Adipocyte (in vitro differentiated cells): ENCODE measurements at regions not wholly inside any gene's neighbourhood (a gene's known extent, or its start where the extent isn't known, plus 50 kb on each side); places are given as distances from the start of the nearest gene placed in this dataset.
A peak's percentile ranks its signal among the peaks of the same experiment; 100 is the strongest.

Experiments
- DNase-seq: peaks from one replicate; pipeline ENCODE4 v3.0.0-alpha.2; 2015; ENCODE audit warnings: low read depth
- H3K27me3 ChIP-seq: replicated peaks from 2 replicates; pipeline ENCODE4 v1.7.0; 2013; ENCODE audit warnings: mild to moderate bottlenecking, low read length, moderate library complexity; ENCODE audit not compliant: control insufficient read depth, insufficient read depth
- H3K36me3 ChIP-seq: 2 replicates; pipeline ENCODE4 v1.7.0; 2013; ENCODE audit warnings: low read length, mild to moderate bottlenecking, moderate library complexity; ENCODE audit not compliant: control insufficient read depth, insufficient read depth, severe bottlenecking
- H3K4me1 ChIP-seq: 2 replicates; pipeline ENCODE4 v1.7.0; 2013; ENCODE audit warnings: mild to moderate bottlenecking, low read length, moderate library complexity; ENCODE audit not compliant: control insufficient read depth, insufficient read depth
- H3K4me3 ChIP-seq: 2 replicates; pipeline ENCODE4 v1.7.0; 2013; ENCODE audit warnings: mild to moderate bottlenecking, low read length, moderate library complexity
- H3K9ac ChIP-seq: 2 replicates; pipeline ENCODE4 v1.7.0; 2013; ENCODE audit warnings: mild to moderate bottlenecking, low read length, moderate library complexity
- H3K9me3 ChIP-seq: 2 replicates; pipeline ENCODE4 v1.7.0; 2013; ENCODE audit warnings: mild to moderate bottlenecking, low read length, moderate library complexity; ENCODE audit not compliant: control insufficient read depth

DNA sequence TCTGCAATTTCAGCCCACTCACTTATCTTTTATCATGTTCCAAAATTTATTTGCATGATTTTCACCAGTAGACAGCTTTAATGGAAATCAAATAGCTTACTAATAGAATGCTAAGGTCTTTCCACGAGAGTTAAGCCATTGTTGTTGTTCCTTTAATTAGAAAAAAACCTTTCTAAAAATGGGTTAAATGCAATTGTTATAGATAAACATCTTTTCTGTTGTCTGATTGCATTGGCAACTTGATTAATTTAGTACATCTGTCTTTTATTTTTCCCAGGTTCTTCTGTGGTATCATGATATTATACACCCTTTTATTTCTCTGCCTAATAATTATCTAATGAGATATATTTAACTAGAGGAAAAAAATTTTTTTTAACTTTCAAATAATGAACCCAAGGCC, 487.6 kb upstream of the MBL2 start:
- Histone ChIP-seq H3K9ac (no peak overlapping the region), H3K9me3 (no peaks in the 10 kb centered on the region), H3K36me3 (no peaks in the 10 kb centered on the region), H3K4me3 (no peak overlapping the region), H3K4me1 (no peaks in the 10 kb centered on the region), H3K27me3 (no peaks in the 10 kb centered on the region)
- DNase-seq, result no peak

DNA sequence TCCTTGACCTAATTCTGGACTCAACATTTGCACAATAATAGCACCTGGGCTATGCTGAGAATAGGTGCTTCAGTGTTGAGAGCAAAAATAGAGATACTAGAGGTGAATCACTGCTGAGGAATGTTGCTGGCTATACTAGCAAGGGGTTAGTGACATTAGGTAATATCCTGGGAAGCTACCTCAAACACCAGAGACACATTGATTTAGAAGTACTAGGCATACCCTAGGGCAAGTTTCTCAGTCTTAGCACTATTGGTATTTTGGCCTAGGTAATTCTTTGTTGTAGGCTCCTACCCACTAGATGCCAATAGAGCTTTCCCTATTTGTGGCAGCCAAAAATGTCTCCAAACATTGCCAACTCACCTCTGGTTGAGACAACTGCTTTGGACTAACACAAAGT, 484.0 kb upstream of the MBL2 start:
- no peak overlapping the region for H3K4me3 ChIP-seq
- DNase-seq, result no peak
- H3K9ac ChIP-seq, result no peak overlapping the region
- H3K4me1 ChIP-seq, result no peaks in the 10 kb centered on the region
- H3K9me3 ChIP-seq, result no peaks in the 10 kb centered on the region
- no peaks in the 10 kb centered on the region for H3K36me3 ChIP-seq
- no peaks in the 10 kb centered on the region for H3K27me3 ChIP-seq

DNA sequence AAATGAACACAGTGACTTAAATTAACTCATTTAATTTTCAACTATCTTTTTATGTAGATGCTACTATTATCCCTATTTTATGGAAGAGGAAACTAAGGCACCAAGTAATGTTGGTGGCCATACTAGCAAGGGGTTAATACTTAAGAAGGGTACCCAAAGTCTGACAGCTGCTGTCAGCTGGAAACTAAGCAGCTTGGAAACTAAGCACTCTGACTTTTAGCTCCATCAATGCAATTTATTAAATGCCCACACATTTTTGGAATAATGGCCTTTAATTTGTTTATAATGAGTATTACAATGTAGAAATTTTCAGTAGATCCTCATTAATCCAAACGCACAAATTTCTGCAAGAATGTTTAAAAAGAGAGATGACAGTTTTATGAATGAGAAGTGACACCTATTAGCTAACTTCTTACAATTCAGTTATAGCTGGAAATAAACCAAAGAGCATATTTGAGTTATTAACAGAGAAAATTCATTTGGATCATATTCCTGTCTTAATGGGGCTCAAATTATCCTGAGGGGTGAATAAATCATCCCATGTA, 483.1 kb upstream of the MBL2 start:
- H3K4me1 ChIP-seq, result no peaks in the 10 kb centered on the region
- no peaks in the 10 kb centered on the region for H3K27me3 ChIP-seq
- H3K4me3 ChIP-seq, result no peak overlapping the region
- H3K36me3 ChIP-seq, result no peaks in the 10 kb centered on the region
- H3K9me3 ChIP-seq, result no peaks in the 10 kb centered on the region
- no peak for DNase-seq
- no peak overlapping the region for H3K9ac ChIP-seq

DNA sequence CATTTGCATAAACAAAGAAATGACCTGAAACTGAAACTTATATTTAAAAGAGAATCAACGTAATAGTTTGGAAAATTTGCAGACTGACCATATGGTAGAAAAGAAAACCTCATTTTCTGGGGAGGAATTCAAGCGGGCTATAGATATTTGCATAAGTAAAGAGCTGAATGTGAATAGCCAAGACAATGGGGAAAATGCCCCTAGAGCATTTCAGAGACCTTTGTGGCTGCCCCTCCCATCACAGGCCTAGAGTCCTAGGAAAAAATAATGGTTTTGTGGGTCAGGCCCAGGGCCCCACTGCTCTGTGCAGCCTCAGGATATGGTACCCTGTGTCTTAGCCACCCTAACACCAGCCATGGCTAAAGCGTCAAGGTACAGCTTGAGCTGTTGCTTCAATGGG, 480.6 kb upstream of the MBL2 start:
- no peaks in the 10 kb centered on the region for H3K4me1 ChIP-seq
- no peak overlapping the region for H3K9ac ChIP-seq
- no peaks in the 10 kb centered on the region for H3K9me3 ChIP-seq
- no peaks in the 10 kb centered on the region for H3K27me3 ChIP-seq
- H3K4me3 ChIP-seq, result no peak overlapping the region
- no peak for DNase-seq
- H3K36me3 ChIP-seq, result no peaks in the 10 kb centered on the region

DNA sequence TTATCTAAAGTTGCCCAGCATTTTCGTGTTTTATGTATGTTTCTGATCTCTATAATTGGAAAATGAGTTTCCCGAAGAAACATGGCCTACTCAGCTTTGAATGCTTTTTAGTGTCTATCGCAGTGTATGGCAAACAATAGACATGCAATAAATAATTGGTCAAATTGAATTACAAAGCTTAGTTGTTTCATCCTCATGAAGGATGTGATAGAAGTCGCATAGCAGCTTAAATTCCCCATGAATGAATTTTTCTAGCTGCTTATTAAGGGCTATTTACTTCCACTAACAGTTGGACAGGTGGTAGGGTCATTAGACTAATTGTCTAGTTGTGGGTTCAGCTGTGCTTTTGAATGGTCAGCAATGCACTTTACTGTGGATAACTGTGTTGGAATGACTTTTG, 467.3 kb upstream of the MBL2 start:
- H3K9me3 ChIP-seq, result no peaks in the 10 kb centered on the region
- no peaks in the 10 kb centered on the region for H3K27me3 ChIP-seq
- H3K36me3 ChIP-seq, result no peaks in the 10 kb centered on the region
- no peak overlapping the region for H3K9ac ChIP-seq
- H3K4me3 ChIP-seq, result no peak overlapping the region
- DNase-seq, result no peak
- no peaks in the 10 kb centered on the region for H3K4me1 ChIP-seq

DNA sequence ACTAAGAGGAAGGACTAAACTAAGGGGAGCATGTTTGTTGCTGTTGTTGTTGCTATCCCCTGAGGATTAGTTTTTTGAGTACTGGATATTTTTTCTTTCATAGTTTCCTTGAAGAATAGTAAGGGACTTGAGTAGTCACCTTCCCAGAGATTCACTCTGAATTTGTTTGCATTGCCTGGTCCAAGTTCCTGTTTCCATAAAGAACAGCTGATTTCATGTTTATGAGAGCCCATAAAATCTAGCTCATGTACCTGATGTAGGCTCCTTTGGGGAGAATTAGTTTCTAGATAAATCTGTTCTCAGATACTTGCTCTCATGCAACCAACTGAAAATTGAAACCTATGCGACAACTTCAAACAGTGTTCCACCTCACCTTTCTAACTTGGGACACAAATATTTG, 464.4 kb upstream of the MBL2 start:
- H3K27me3 ChIP-seq, result no peaks in the 10 kb centered on the region
- H3K9ac ChIP-seq, result no peak overlapping the region
- H3K4me3 ChIP-seq, result no peak overlapping the region
- H3K9me3 ChIP-seq, result no peaks in the 10 kb centered on the region
- no peaks in the 10 kb centered on the region for H3K36me3 ChIP-seq
- H3K4me1 ChIP-seq, result no peaks in the 10 kb centered on the region
- no peak for DNase-seq

DNA sequence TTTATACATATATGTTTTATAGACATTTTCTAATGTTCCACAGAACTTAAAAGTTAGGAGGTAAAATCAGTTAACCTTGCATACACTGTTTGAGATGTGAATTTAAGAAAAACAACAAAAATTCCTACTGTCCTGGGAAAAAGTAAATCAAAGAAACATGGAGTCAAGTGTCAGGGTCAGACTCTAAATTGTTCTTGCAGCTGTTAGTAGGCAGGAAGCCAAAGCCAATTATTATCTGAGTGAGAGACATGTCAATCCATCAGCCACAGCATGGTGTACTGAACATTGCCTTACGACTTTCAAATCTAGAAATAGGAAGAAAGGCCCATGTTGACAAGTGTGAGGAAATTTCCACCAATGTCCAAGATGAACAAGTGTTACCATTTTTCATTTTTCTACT, 461.2 kb upstream of the MBL2 start:
- Histone ChIP-seq H3K4me1 (no peaks in the 10 kb centered on the region), H3K4me3 (no peak overlapping the region), H3K9ac (no peak overlapping the region), H3K36me3 (no peaks in the 10 kb centered on the region), H3K9me3 (no peaks in the 10 kb centered on the region), H3K27me3 (no peaks in the 10 kb centered on the region)
- no peak for DNase-seq

DNA sequence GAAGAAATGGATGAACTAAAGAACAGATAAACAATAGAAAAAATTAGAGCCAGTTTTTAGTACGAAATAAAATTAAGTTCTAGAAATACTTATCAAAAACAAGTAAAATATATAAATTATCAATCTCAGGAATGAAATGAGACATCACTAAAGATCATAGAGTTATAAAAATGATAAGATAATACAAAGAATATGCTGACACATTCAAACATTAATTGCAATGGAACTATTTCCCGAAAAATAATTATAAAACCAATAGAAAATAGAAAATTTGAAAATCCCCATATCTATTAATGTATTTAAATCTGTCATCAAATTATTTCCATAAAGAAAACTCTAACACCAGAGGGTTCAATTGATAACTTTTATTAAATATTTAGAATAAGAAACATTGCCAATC, 458.1 kb upstream of the MBL2 start:
- Histone ChIP-seq H3K9me3 (no peaks in the 10 kb centered on the region), H3K27me3 (no peaks in the 10 kb centered on the region), H3K36me3 (no peaks in the 10 kb centered on the region), H3K4me1 (no peaks in the 10 kb centered on the region), H3K9ac (no peak overlapping the region), H3K4me3 (no peak overlapping the region)
- DNase-seq, result no peak

DNA sequence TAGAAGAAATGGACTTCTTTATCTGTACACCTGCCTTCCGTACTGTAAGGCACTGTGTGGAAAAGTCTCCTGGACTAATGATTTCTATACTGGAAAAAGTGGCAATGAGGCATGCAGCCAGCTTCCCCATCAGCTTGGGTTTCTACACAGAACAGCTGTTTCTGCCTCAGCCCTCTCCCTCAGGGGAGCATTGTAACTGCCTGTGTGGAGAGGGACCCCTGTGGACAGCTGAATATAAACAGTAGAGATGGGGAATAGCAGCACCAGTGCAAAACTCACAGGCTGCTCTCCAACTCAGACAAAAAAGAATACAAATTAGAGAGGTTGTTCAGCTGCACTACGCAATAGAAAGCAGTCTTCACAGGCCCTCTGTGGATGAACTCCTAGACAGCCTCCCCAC, 451.3 kb upstream of the MBL2 start:
- Histone ChIP-seq H3K36me3 (no peaks in the 10 kb centered on the region), H3K4me1 (no peaks in the 10 kb centered on the region), H3K9ac (no peak overlapping the region), H3K27me3 (no peaks in the 10 kb centered on the region), H3K4me3 (no peak overlapping the region), H3K9me3 (peaks cover 5% of the 10 kb centered on the region)
- no peak for DNase-seq

DNA sequence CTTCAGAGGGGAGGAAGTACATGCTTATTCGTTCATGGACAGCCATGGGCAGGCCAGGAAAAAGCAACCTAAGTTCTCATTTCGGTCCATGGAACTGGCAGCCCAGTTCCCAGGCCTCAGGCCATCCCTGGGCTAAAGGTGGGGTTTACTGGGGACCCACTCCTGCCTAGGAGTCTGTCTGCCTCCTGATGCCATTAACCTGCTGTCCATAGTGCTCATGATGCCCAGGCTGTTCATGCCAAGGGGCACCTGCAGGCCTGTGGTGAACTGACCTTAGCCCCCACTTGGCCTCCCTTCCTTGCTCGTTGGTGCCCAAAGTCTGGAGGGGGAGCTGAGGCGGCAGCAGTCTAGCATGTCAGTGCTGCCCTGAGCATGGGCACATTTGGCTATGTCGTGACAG, 450.2 kb upstream of the MBL2 start:
- H3K27me3 ChIP-seq, result no peaks in the 10 kb centered on the region
- H3K4me3 ChIP-seq, result no peak overlapping the region
- H3K9ac ChIP-seq, result no peak overlapping the region
- H3K9me3 ChIP-seq, result peaks cover 5% of the 10 kb centered on the region
- H3K36me3 ChIP-seq, result no peaks in the 10 kb centered on the region
- H3K4me1 ChIP-seq, result no peaks in the 10 kb centered on the region
- DNase-seq, result no peak

DNA sequence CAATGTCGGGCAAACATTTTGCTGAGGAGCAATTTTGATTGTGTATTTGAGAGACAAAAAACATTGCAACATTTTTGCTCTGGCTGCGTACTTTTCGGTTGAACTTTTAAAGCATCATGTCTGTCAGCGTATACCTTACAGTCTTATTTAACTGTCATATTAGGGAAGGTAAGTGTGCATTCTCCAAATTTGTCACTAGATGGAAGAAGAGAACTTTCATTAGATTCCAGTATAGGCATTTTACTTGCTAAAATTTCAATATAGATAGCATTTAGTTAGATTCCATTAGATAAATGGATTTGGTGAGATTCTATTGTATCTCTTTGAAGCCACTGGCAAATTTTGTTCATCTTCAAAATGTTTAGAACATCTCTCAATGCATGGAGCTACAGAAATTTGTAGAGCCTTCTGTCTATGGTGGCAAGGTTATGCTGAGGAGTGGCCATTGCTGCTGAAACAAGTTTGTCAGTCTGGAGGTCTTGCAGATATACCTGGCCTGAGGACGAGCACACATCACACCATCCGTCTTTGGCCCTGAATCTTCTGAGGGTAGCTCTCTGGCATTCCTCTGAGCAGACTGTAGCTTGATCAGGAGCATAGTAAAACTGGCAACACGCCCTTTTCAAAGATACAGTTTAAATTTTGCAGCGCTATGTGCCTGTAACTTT, 437.5 kb upstream of the MBL2 start:
- H3K4me3 ChIP-seq, result no peak overlapping the region
- no peaks in the 10 kb centered on the region for H3K9me3 ChIP-seq
- H3K9ac ChIP-seq, result no peak overlapping the region
- H3K4me1 ChIP-seq, result no peaks in the 10 kb centered on the region
- DNase-seq, result peak; percentile 5
- H3K36me3 ChIP-seq, result no peaks in the 10 kb centered on the region
- no peaks in the 10 kb centered on the region for H3K27me3 ChIP-seq

DNA sequence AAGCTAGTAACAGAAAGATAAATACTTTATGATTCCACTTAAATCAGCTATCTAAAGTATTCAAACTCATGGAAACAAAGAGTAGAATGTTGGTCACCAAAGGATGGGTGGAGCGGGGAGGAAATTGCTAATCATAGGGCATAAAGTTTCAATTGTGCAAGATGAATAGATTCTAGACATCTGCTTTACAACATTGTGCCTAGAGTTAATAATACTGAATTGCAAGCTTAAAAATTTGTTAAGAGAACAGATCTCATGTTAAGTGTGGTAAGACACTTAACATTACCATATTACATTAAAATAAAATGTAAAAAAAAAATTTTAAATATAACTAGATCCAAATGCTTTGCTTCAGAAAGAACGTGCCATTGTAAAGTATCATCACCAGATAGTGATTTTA, 411.1 kb upstream of the MBL2 start:
- Histone ChIP-seq H3K36me3 (no peaks in the 10 kb centered on the region), H3K4me1 (no peaks in the 10 kb centered on the region), H3K4me3 (no peak overlapping the region), H3K27me3 (no peaks in the 10 kb centered on the region), H3K9ac (no peak overlapping the region), H3K9me3 (no peaks in the 10 kb centered on the region)
- DNase-seq, result no peak
